ENCODE measurements at regions not wholly inside any gene's neighbourhood (a gene's known extent, or its start where the extent isn't known, plus 50 kb on each side); places are given as distances from the start of the nearest gene placed in this dataset.

DNA sequence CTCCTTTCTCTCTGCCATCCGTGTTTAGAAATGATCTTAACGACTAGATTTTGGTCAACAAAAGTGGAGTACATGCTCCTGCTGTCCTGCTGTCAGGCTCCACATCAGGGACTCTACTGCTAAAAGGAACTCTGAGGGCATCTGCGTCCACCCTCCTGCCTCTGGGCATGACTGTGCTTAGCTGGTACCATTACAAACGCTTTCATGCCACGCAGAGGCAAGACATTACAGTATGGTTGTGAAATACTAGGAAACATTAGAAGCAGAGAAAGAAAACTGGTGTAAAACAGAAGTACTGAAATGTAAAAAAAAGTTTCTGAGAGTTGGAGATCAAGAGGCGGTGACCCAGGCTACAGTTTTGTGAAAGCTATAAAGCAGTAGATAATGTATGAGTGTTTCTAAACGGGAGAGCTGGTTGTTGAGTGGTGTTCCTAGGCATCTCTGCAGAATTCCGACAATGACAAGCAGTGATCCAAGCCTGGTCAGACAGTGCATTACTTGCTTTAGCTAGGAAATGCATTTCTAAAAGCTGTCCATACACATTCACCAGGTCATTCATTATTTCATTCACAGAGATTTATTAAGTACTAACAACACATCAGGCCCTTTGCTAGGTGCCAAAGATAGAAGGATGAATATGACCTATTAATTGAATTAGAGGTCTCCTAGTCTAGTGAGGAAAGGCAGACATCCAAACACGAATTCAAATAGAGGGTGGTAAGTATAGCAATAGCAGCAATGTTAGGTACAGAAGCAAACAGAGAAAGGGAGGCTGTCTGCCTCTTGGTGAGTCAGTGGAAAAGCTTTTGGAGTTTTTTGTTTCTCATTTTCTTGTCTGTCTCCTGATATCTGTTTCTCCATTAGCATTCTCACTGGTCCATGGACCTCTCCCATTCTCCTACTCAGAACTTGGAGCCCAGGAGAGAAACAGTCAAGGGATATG, 401.9 kb downstream of the LMO4 start:
- no peaks in the 10 kb centered on the region for H3K36me3 ChIP-seq (ENCODE audit: insufficient read depth, low read length)
- Mint-ChIP-seq H3K4me1 (ENCODE audit: low read depth) (no peaks in the 10 kb centered on the region), H3K36me3 (ENCODE audit: low read depth) (no peaks in the 10 kb centered on the region), H3K4me3 (no peak overlapping the region), H3K27me3 (no peaks in the 10 kb centered on the region), H3K27ac (no peak overlapping the region), H3K9me3 (no peaks in the 10 kb centered on the region)
- H3K9me3 ChIP-seq (ENCODE audit: control insufficient read depth in 1 of 2, insufficient read depth in 1 of 2, low read length in 2 of 2), result no peaks in the 10 kb centered on the region
- DNase-seq (no peak), ATAC-seq (ENCODE audit: poor library complexity) (no peak)
- no peaks in the 10 kb centered on the region for H3K27me3 ChIP-seq (ENCODE audit: control insufficient read depth in 1 of 2, insufficient read depth in 2 of 2, low read length in 2 of 2)
- no peak overlapping the region for H3K27ac ChIP-seq (ENCODE audit: low read depth in 1 of 2, low read length in 2 of 2)
- CTCF ChIA-PET, result no interaction called here
- no peak overlapping the region for H3K4me3 ChIP-seq (ENCODE audit: low read length)
- TF ChIP-seq, protein P1, sequence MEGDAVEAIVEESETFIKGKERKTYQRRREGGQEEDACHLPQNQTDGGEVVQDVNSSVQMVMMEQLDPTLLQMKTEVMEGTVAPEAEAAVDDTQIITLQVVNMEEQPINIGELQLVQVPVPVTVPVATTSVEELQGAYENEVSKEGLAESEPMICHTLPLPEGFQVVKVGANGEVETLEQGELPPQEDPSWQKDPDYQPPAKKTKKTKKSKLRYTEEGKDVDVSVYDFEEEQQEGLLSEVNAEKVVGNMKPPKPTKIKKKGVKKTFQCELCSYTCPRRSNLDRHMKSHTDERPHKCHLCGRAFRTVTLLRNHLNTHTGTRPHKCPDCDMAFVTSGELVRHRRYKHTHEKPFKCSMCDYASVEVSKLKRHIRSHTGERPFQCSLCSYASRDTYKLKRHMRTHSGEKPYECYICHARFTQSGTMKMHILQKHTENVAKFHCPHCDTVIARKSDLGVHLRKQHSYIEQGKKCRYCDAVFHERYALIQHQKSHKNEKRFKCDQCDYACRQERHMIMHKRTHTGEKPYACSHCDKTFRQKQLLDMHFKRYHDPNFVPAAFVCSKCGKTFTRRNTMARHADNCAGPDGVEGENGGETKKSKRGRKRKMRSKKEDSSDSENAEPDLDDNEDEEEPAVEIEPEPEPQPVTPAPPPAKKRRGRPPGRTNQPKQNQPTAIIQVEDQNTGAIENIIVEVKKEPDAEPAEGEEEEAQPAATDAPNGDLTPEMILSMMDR (IDR thresholded peaks at IDR 0.05), result no peak
- intact Hi-C loops (cut with DNase I, micrococcal nuclease), result no loop called here
- H3K4me1 ChIP-seq (ENCODE audit: insufficient read depth, low read length), result no peaks in the 10 kb centered on the region
- POLR2A ChIA-PET, result no interaction called here

DNA sequence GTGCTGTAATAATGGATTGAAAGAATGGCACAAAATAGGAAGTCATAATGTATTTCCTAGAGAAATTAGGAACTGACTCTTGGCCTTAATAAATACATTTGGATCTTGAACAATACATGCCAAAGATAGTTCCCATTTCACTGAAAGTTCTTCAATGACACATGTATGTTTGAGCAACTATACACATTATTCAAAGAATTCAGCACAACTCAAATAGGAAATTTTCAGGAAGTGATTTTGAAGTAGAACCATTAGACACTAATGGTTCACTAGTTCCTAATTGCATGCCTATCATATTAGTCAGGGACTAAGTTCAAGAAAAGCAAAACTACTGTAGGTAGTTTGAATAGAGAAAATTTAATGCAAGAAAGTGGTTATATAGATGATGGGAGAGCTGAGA, 404.7 kb downstream of the LMO4 start:
- intact Hi-C loops (cut with DNase I, micrococcal nuclease), result no loop called here
- TF ChIP-seq, protein P1 (IDR thresholded peaks at IDR 0.05), result no peak
- no peak overlapping the region for H3K4me3 Mint-ChIP-seq
- H3K36me3 ChIP-seq (ENCODE audit: insufficient read depth, low read length), result no peaks in the 10 kb centered on the region
- no peaks in the 10 kb centered on the region for H3K4me1 Mint-ChIP-seq (ENCODE audit: low read depth)
- H3K4me1 ChIP-seq (ENCODE audit: insufficient read depth, low read length), result no peaks in the 10 kb centered on the region
- CTCF ChIA-PET, result no interaction called here
- H3K36me3 Mint-ChIP-seq (ENCODE audit: low read depth), result no peaks in the 10 kb centered on the region
- H3K27me3 Mint-ChIP-seq, result no peaks in the 10 kb centered on the region
- POLR2A ChIA-PET, result no interaction called here
- no peak overlapping the region for H3K27ac Mint-ChIP-seq
- ATAC-seq (ENCODE audit: poor library complexity) (no peak), DNase-seq (no peak)
- H3K4me3 ChIP-seq (ENCODE audit: low read length), result no peak overlapping the region
- H3K9me3 Mint-ChIP-seq, result no peaks in the 10 kb centered on the region
- H3K27ac ChIP-seq (ENCODE audit: low read depth in 1 of 2, low read length in 2 of 2), result no peak overlapping the region
- H3K27me3 ChIP-seq (ENCODE audit: control insufficient read depth in 1 of 2, insufficient read depth in 2 of 2, low read length in 2 of 2), result no peaks in the 10 kb centered on the region
- no peaks in the 10 kb centered on the region for H3K9me3 ChIP-seq (ENCODE audit: control insufficient read depth in 1 of 2, insufficient read depth in 1 of 2, low read length in 2 of 2)

DNA sequence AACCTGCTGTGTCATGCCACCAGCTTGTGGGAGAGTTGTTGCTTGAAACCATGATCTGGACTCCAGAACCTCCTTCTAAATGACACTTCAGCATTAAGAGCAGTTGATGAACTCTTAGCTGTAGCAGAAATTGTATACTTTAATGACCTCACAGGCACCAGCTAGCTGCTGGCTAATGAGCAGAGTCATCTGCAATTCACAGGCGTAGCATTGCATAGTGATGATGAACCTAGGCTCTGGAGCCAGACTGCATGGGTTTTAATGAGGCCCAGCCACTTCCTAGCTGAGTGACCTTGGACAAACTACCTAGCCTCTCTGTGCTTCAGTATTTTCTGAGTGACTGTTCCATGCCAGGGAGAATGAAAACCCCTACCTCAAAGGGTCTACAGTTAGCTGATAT, 407.1 kb downstream of the LMO4 start:
- Mint-ChIP-seq H3K9me3 (no peaks in the 10 kb centered on the region), H3K4me3 (no peak overlapping the region), H3K27me3 (no peaks in the 10 kb centered on the region), H3K36me3 (ENCODE audit: low read depth) (no peaks in the 10 kb centered on the region), H3K27ac (no peak overlapping the region), H3K4me1 (ENCODE audit: low read depth) (no peaks in the 10 kb centered on the region)
- ChIA-PET CTCF (no interaction called here), POLR2A (no interaction called here)
- Histone ChIP-seq H3K4me1 (ENCODE audit: insufficient read depth, low read length) (no peaks in the 10 kb centered on the region), H3K27ac (ENCODE audit: low read depth in 1 of 2, low read length in 2 of 2) (no peak overlapping the region), H3K36me3 (ENCODE audit: insufficient read depth, low read length) (no peaks in the 10 kb centered on the region), H3K27me3 (ENCODE audit: control insufficient read depth in 1 of 2, insufficient read depth in 2 of 2, low read length in 2 of 2) (no peaks in the 10 kb centered on the region), H3K4me3 (ENCODE audit: low read length) (no peak overlapping the region), H3K9me3 (ENCODE audit: control insufficient read depth in 1 of 2, insufficient read depth in 1 of 2, low read length in 2 of 2) (no peaks in the 10 kb centered on the region)
- TF ChIP-seq, protein P1 (IDR thresholded peaks at IDR 0.05), result no peak
- ATAC-seq (ENCODE audit: poor library complexity) (no peak), DNase-seq (no peak)
- intact Hi-C loops (cut with DNase I, micrococcal nuclease), result no loop called here

Measured in CD4-positive, alpha-beta T cell (primary cell).